CD4-positive, alpha-beta T cell (primary cell): ENCODE measurements at regions not wholly inside any gene's neighbourhood (a gene's known extent, or its start where the extent isn't known, plus 50 kb on each side); places are given as distances from the start of the nearest gene placed in this dataset.

Source experiments
- ATAC-seq: fragments of 200-7000 bp; cut with Tn5 transposase; one replicate; pipeline ENCODE4 v1.10.0; 2022; ENCODE audit warnings: mild to moderate bottlenecking; ENCODE audit not compliant: poor library complexity
- CTCF ChIA-PET: fragments of 350-600 bp; sonication (Branson Sonifier 250); formaldehyde crosslinking; loops from one replicate; lab custom pipeline; 2021; ENCODE audit warnings: antibody characterized with exemption, inconsistent platforms; lab: Charles Lee
- POLR2A ChIA-PET: fragments of 350-600 bp; sonication (Branson Sonifier 250); formaldehyde crosslinking; loops from one replicate; lab custom pipeline; 2021; ENCODE audit warnings: antibody characterized with exemption, inconsistent platforms; lab: Charles Lee
- DNase-seq, 14 experiments: peaks; one replicate each; pipeline ENCODE4 v3.0.0-alpha.2; 2013 to 2020; ENCODE audit warnings: mixed read lengths in 2 of 14
- H3K27ac ChIP-seq, 2 donors: one replicate each; pipeline versions ENCODE4 v1.5.1 to v1.7.0; 2013; ENCODE audit warnings: low read length in 2 of 2, low read depth in 1 of 2, mild to moderate bottlenecking in 1 of 2
- H3K27me3 ChIP-seq, 2 experiments: 1 replicate in 1 of 2; 2 replicates in 1 of 2; pipeline versions ENCODE4 v1.6.1 to v1.7.0; 2013; ENCODE audit warnings: low read length in 2 of 2, control low read depth in 1 of 2, mild to moderate bottlenecking in 1 of 2, moderate library complexity in 1 of 2; ENCODE audit not compliant: insufficient read depth in 2 of 2, control insufficient read depth in 1 of 2
- H3K36me3 ChIP-seq: one replicate; pipeline ENCODE4 v1.6.1; 2013; ENCODE audit warnings: low read length, control low read depth; ENCODE audit not compliant: insufficient read depth
- H3K4me1 ChIP-seq: one replicate; pipeline ENCODE4 v1.6.1; 2013; ENCODE audit warnings: low read length, control low read depth; ENCODE audit not compliant: insufficient read depth
- H3K4me3 ChIP-seq: one replicate; pipeline ENCODE4 v1.5.1; 2013; ENCODE audit warnings: mild to moderate bottlenecking, low read length, moderate library complexity
- H3K9me3 ChIP-seq, 2 experiments: 1 replicate in 1 of 2; 2 replicates in 1 of 2; pipeline versions ENCODE4 v1.6.1 to v1.7.0; 2013; ENCODE audit warnings: low read length in 2 of 2, mild to moderate bottlenecking in 2 of 2, control low read depth in 1 of 2, moderate library complexity in 1 of 2; ENCODE audit not compliant: control insufficient read depth in 1 of 2, insufficient read depth in 1 of 2
- H3K27ac Mint-ChIP-seq: one replicate; pipeline ENCODE4 v1.8.0; 2020; ENCODE audit warnings: mixed read lengths
- H3K27me3 Mint-ChIP-seq: one replicate; pipeline ENCODE4 v1.8.0; 2021; ENCODE audit warnings: mixed read lengths
- H3K36me3 Mint-ChIP-seq: one replicate; pipeline ENCODE4 v1.8.0; 2021; ENCODE audit warnings: low read depth, mixed read lengths
- H3K4me1 Mint-ChIP-seq: one replicate; pipeline ENCODE4 v1.8.0; 2021; ENCODE audit warnings: low read depth, mixed read lengths
- H3K4me3 Mint-ChIP-seq: one replicate; pipeline ENCODE4 v1.8.0; 2020; ENCODE audit warnings: mild to moderate bottlenecking, mixed read lengths
- H3K9me3 Mint-ChIP-seq: one replicate; pipeline ENCODE4 v1.8.0; 2020; ENCODE audit warnings: mixed read lengths
- CTCF ChIP-seq: fragments of 200-600 bp; IDR thresholded peaks from one replicate; pipeline ENCODE4 v1.8.0; 2022; ENCODE audit warnings: antibody characterized with exemption, mild to moderate bottlenecking
- intact Hi-C, 2 experiments: fragments of 100-400 bp; cut with DNase I in 1 of 2; cut with micrococcal nuclease in 1 of 2; formaldehyde crosslinking; loops; one replicate each; pipeline versions ENCODE4 v1.15.1 to v1.9.0; 2023 to 2025; cut with DNase I, micrococcal nuclease

DNA sequence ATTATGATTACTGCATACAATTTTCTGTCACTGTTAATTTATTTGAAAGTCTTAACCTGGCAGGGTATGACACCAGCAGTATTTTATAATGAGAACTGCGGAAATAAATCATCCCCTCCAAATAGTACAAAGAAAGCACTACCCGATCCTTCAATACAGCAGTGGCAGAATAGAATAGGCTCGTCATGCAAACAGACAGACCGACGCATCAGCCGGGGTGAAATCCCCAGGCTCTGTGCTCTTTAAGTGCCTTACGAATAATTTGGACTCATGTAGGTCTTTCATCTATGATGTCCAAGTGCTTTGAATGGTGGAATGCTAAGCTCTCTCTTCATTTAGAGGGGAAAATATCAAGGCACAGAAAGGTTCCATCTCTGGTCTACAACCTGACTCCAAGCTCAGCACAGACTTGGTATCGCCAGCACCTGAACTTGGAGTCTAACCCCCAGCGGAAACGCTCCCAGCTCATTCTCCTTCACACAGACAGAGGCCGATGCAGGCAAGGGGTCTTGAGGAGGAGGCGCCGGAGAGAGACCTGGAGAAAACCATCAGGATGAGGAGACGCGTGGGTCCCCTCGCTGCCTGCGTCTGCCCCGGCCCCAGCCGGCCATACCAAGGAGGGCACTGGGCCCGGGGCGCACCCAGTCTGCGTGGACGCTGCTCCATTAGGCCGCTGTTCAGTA lies 568.1 kb upstream of the MKI67 start:
- DNase-seq (no peak), ATAC-seq (no peak)
- H3K4me1 ChIP-seq: no peaks in the 10 kb centered on the region
- no peak overlapping the region for H3K4me3 ChIP-seq
- no peak for TF ChIP-seq CTCF
- Mint-ChIP-seq H3K4me1 (no peaks in the 10 kb centered on the region), H3K36me3 (no peaks in the 10 kb centered on the region), H3K27me3 (peaks cover 6% of the 10 kb centered on the region), H3K27ac (no peak overlapping the region), H3K9me3 (no peaks in the 10 kb centered on the region), H3K4me3 (no peak overlapping the region)
- H3K36me3 ChIP-seq: no peaks in the 10 kb centered on the region
- no peaks in the 10 kb centered on the region for H3K27me3 ChIP-seq
- ChIA-PET CTCF (no interaction called here), POLR2A (no interaction called here)
- H3K9me3 ChIP-seq: peaks cover 0 to 23% of the 10 kb centered on the region in 2 experiments
- intact Hi-C loops: no loop called here
- no peak overlapping the region for H3K27ac ChIP-seq

- intact Hi-C loops: no loop called here
- no peak overlapping the region for H3K4me3 Mint-ChIP-seq
Measured at GRCh38 chr10:128694851-128695725, 568.9 kb upstream of the MKI67 start.

DNA sequence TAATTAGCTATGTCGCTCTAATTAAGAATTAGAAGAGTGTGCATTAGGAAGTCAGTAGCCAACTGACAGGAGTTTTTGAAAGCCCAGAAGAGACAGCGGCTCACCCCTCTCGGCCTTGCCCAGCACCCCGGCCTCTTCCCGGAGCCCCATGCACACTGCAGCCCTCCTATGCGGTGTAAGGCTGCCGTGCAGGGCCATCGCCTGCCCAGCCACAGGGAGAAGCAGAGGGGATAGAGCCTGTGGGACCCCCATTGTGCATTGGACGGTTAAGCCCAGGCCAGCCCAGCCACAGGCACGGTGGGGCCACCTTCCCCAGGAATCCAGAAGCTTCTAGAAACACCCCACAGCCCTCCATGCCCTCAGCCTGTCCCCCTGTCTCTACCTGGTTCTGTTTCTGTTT lies 569.7 kb upstream of the MKI67 start:
- Histone ChIP-seq H3K27ac (no peak overlapping the region), H3K27me3 (no peaks in the 10 kb centered on the region), H3K4me1 (no peaks in the 10 kb centered on the region), H3K36me3 (no peaks in the 10 kb centered on the region), H3K4me3 (no peak overlapping the region), H3K9me3 (peaks cover 0 to 20% of the 10 kb centered on the region in 2 experiments)
- ATAC-seq (no peak), DNase-seq (no peak)
- no peak for TF ChIP-seq CTCF
- no peak overlapping the region for H3K4me3 Mint-ChIP-seq
- H3K36me3 Mint-ChIP-seq: no peaks in the 10 kb centered on the region
- H3K9me3 Mint-ChIP-seq: no peaks in the 10 kb centered on the region
- ChIA-PET CTCF (no interaction called here), POLR2A (no interaction called here)
- no peaks in the 10 kb centered on the region for H3K4me1 Mint-ChIP-seq
- intact Hi-C loops: no loop called here
- no peak overlapping the region for H3K27ac Mint-ChIP-seq
- no peaks in the 10 kb centered on the region for H3K27me3 Mint-ChIP-seq

More at GRCh38 chr10:128694851-128695725, 568.9 kb upstream of the MKI67 start:
- Histone ChIP-seq H3K36me3 (no peaks in the 10 kb centered on the region), H3K4me3 (no peak overlapping the region), H3K27ac (no peak overlapping the region), H3K27me3 (no peaks in the 10 kb centered on the region), H3K9me3 (peaks cover 0 to 23% of the 10 kb centered on the region in 2 experiments), H3K4me1 (no peaks in the 10 kb centered on the region)
- H3K4me1 Mint-ChIP-seq: no peaks in the 10 kb centered on the region
- no peaks in the 10 kb centered on the region for H3K36me3 Mint-ChIP-seq
- H3K27ac Mint-ChIP-seq: no peak overlapping the region
- CTCF ChIA-PET: no interaction called here
- POLR2A ChIA-PET: no interaction called here
- H3K9me3 Mint-ChIP-seq: no peaks in the 10 kb centered on the region
- no peak for ATAC-seq
- H3K27me3 Mint-ChIP-seq: peaks cover 5% of the 10 kb centered on the region
- no peak for DNase-seq
- TF ChIP-seq CTCF: no peak
